GM23338 (cell line): ENCODE measurements at regions not wholly inside any gene's neighbourhood (a gene's known extent, or its start where the extent isn't known, plus 50 kb on each side); places are given as distances from the start of the nearest gene placed in this dataset.

ENCODE experiments used
- ATAC-seq: fragments of 200-7000 bp; cut with Tn5 transposase; 3 replicates; pipeline ENCODE4 v1.9.1; 2020
- DNase-seq: peaks from one replicate; pipeline ENCODE4 v3.0.0-alpha.2; 2015; ENCODE audit warnings: low spot score
- H2AFZ ChIP-seq: fragments of 200-600 bp; sonication (generic); 2 replicates; pipeline ENCODE4 v1.8.0; 2016; ENCODE audit warnings: antibody characterized with exemption, mild to moderate bottlenecking, moderate library complexity
- H3F3A ChIP-seq: fragments of 200-600 bp; sonication (generic); replicated peaks from 2 replicates; pipeline ENCODE4 v1.8.0; 2017; ENCODE audit warnings: antibody characterized with exemption, mixed run types, low read depth
- H3K27ac ChIP-seq: fragments of 200-600 bp; sonication (generic); 2 replicates; pipeline ENCODE4 v1.6.1; 2016; ENCODE audit warnings: low read depth
- H3K27me3 ChIP-seq: fragments of 200-600 bp; sonication (generic); 2 replicates; pipeline ENCODE4 v1.8.0; 2016; ENCODE audit warnings: mild to moderate bottlenecking, mixed run types, moderate library complexity; ENCODE audit not compliant: insufficient read depth
- H3K36me3 ChIP-seq: fragments of 200-600 bp; sonication (generic); 2 replicates; pipeline ENCODE4 v1.8.0; 2016; ENCODE audit warnings: mild to moderate bottlenecking; ENCODE audit not compliant: insufficient read depth
- H3K4me1 ChIP-seq: fragments of 200-600 bp; sonication (generic); 2 replicates; pipeline ENCODE4 v1.8.0; 2016; ENCODE audit warnings: mild to moderate bottlenecking, moderate library complexity; ENCODE audit not compliant: insufficient read depth
- H3K4me2 ChIP-seq: fragments of 200-600 bp; sonication (generic); 2 replicates; pipeline ENCODE4 v1.7.1; 2017; ENCODE audit warnings: mixed run types
- H3K4me3 ChIP-seq: fragments of 200-600 bp; sonication (generic); 2 replicates; pipeline ENCODE4 v1.6.1; 2016; ENCODE audit warnings: mixed run types
- H3K79me2 ChIP-seq: fragments of 200-600 bp; sonication (generic); replicated peaks from 2 replicates; pipeline ENCODE4 v1.8.0; 2017; ENCODE audit warnings: mild to moderate bottlenecking; ENCODE audit not compliant: insufficient read depth
- H3K9me2 ChIP-seq: fragments of 200-600 bp; sonication (generic); 2 replicates; pipeline ENCODE4 v1.8.0; 2017; ENCODE audit not compliant: insufficient read depth
- H4K20me1 ChIP-seq: fragments of 200-600 bp; sonication (generic); replicated peaks from 2 replicates; pipeline ENCODE4 v1.8.0; 2017; ENCODE audit warnings: mild to moderate bottlenecking; ENCODE audit not compliant: insufficient read depth
- H3K27ac Mint-ChIP-seq: 2 replicates; pipeline ENCODE4 v1.8.0; 2020; ENCODE audit warnings: inconsistent platforms, mild to moderate bottlenecking, moderate library complexity, mixed read lengths
- H3K27me3 Mint-ChIP-seq: 3 replicates; pipeline ENCODE4 v1.8.0; 2022; ENCODE audit warnings: low read depth, mild to moderate bottlenecking, moderate library complexity, mixed read lengths, inconsistent platforms; ENCODE audit not compliant: insufficient read depth, poor library complexity
- H3K36me3 Mint-ChIP-seq: 3 replicates; pipeline ENCODE4 v1.8.0; 2021; ENCODE audit warnings: low read depth, mild to moderate bottlenecking, inconsistent platforms, moderate library complexity, mixed read lengths
- H3K4me1 Mint-ChIP-seq: 3 replicates; pipeline ENCODE4 v1.8.0; 2020; ENCODE audit warnings: mild to moderate bottlenecking, inconsistent platforms, mixed read lengths
- H3K4me3 Mint-ChIP-seq: 3 replicates; pipeline ENCODE4 v1.8.0; 2021; ENCODE audit warnings: moderate library complexity, mild to moderate bottlenecking, inconsistent platforms, mixed read lengths
- H3K9me3 Mint-ChIP-seq: 3 replicates; pipeline ENCODE4 v1.8.0; 2020; ENCODE audit warnings: moderate library complexity, mild to moderate bottlenecking, inconsistent platforms, mixed read lengths
- CREB1 ChIP-seq: fragments of 250-450 bp; sonication (Bioruptor Pico); IDR thresholded peaks from 2 replicates; pipeline ENCODE4 v1.5.0; 2020; ENCODE audit warnings: low read depth, mild to moderate bottlenecking, moderate library complexity
- EZH2 ChIP-seq: fragments of 200-600 bp; sonication (generic); IDR thresholded peaks from one replicate; pipeline ENCODE4 v1.8.0; 2017; ENCODE audit warnings: antibody characterized with exemption, mild to moderate bottlenecking, low read depth; ENCODE audit not compliant: unreplicated experiment
- EZH2phosphoT487 ChIP-seq: fragments of 200-600 bp; sonication (generic); IDR thresholded peaks from one replicate; pipeline ENCODE4 v1.8.1; 2018; ENCODE audit warnings: antibody characterized with exemption; ENCODE audit not compliant: unreplicated experiment
- JUNB ChIP-seq: IDR thresholded peaks from one replicate; pipeline ENCODE4 v1.6.1; 2016; ENCODE audit warnings: antibody characterized with exemption; ENCODE audit not compliant: unreplicated experiment
- NANOG ChIP-seq: IDR thresholded peaks from 2 replicates; pipeline ENCODE4 v1.6.1; 2016; ENCODE audit warnings: antibody characterized with exemption, borderline replicate concordance
- POLR2AphosphoS5 ChIP-seq: IDR thresholded peaks from 2 replicates; pipeline ENCODE4 v1.6.1; 2016; ENCODE audit warnings: antibody characterized with exemption, low read depth
- STAT1 ChIP-seq: IDR thresholded peaks from one replicate; pipeline ENCODE4 v1.6.1; 2016; ENCODE audit warnings: antibody characterized with exemption; ENCODE audit not compliant: unreplicated experiment
- ZNF114 ChIP-seq: fragments of 250-450 bp; sonication (Bioruptor Pico); IDR thresholded peaks from 2 replicates; pipeline ENCODE4 v1.5.0; 2020; ENCODE audit warnings: mild to moderate bottlenecking, moderate library complexity
- ZNF331 ChIP-seq: fragments of 250-450 bp; sonication (Bioruptor Pico); IDR thresholded peaks from 2 replicates; pipeline ENCODE4 v1.5.0; 2020; ENCODE audit warnings: low read depth, mild to moderate bottlenecking, moderate library complexity
- TF ChIP-seq, protein P1 (sequence below): IDR thresholded peaks from one replicate; pipeline ENCODE4 v1.6.1; 2018; ENCODE audit warnings: antibody characterized with exemption; ENCODE audit not compliant: unreplicated experiment
- TF ChIP-seq, protein P2 (sequence below): IDR thresholded peaks from 2 replicates; pipeline ENCODE4 v1.6.1; 2016; ENCODE audit warnings: antibody characterized with exemption
- TF ChIP-seq, protein P3 (sequence below), 2 experiments: fragments of 200-600 bp in 1 of 2; sonication (generic) in 1 of 2; conservative IDR thresholded peaks; 2 replicates each; pipeline versions ENCODE4 v1.5.1 to v1.6.1; 2016 to 2017; ENCODE audit warnings: antibody characterized with exemption in 2 of 2, low read depth in 2 of 2, mild to moderate bottlenecking in 2 of 2, moderate library complexity in 1 of 2
- TF ChIP-seq, protein P4 (sequence below): fragments of 250-450 bp; sonication (Bioruptor Pico); IDR thresholded peaks from 2 replicates; pipeline ENCODE4 v1.5.0; 2020; ENCODE audit warnings: mild to moderate bottlenecking, moderate library complexity

DNA sequence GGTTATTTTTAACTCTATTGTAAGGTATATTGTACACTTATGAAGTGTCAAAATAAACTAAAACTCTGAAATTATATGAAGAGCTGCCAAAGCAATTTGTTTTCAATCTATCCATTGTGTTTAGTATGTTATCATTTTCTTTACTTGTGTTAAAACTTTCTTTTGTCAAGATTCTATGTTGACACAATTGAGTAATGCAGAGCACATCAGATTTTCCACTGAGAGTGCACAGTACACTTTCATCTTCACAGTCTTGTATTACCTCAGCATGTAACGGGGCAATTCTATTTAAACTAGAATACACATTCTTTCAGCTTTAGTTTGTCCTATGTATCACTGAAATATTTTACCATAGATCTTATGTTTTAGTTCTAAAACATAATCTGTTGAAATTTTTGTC is 304.4 kb upstream of the ZC3H15 start:
- Histone ChIP-seq H3K4me1 (no peaks in the 10 kb centered on the region), H4K20me1 (no peaks in the 10 kb centered on the region), H3K27me3 (no peaks in the 10 kb centered on the region), H3F3A (no peaks in the 10 kb centered on the region), H3K4me3 (no peak overlapping the region), H3K79me2 (no peaks in the 10 kb centered on the region), H3K36me3 (no peaks in the 10 kb centered on the region), H3K27ac (no peak overlapping the region), H3K4me2 (no peak overlapping the region), H2AFZ (no peak overlapping the region), H3K9me2 (peaks cover 6% of the 10 kb centered on the region; the same call in 1 of the 2 replicates)
- no peak for ATAC-seq
- no peak for DNase-seq
- H3K4me1 Mint-ChIP-seq, result no peaks in the 10 kb centered on the region
- no peak overlapping the region for H3K27ac Mint-ChIP-seq
- no peaks in the 10 kb centered on the region for H3K27me3 Mint-ChIP-seq
- peaks cover 9% of the 10 kb centered on the region for H3K9me3 Mint-ChIP-seq
- peaks cover 5% of the 10 kb centered on the region; the same call in 1 of the 3 replicates for H3K36me3 Mint-ChIP-seq
- no peak overlapping the region for H3K4me3 Mint-ChIP-seq
- TF ChIP-seq, protein P1, sequence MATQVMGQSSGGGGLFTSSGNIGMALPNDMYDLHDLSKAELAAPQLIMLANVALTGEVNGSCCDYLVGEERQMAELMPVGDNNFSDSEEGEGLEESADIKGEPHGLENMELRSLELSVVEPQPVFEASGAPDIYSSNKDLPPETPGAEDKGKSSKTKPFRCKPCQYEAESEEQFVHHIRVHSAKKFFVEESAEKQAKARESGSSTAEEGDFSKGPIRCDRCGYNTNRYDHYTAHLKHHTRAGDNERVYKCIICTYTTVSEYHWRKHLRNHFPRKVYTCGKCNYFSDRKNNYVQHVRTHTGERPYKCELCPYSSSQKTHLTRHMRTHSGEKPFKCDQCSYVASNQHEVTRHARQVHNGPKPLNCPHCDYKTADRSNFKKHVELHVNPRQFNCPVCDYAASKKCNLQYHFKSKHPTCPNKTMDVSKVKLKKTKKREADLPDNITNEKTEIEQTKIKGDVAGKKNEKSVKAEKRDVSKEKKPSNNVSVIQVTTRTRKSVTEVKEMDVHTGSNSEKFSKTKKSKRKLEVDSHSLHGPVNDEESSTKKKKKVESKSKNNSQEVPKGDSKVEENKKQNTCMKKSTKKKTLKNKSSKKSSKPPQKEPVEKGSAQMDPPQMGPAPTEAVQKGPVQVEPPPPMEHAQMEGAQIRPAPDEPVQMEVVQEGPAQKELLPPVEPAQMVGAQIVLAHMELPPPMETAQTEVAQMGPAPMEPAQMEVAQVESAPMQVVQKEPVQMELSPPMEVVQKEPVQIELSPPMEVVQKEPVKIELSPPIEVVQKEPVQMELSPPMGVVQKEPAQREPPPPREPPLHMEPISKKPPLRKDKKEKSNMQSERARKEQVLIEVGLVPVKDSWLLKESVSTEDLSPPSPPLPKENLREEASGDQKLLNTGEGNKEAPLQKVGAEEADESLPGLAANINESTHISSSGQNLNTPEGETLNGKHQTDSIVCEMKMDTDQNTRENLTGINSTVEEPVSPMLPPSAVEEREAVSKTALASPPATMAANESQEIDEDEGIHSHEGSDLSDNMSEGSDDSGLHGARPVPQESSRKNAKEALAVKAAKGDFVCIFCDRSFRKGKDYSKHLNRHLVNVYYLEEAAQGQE, result no peak
- no peak for TF ChIP-seq STAT1
- TF ChIP-seq, protein P2, sequence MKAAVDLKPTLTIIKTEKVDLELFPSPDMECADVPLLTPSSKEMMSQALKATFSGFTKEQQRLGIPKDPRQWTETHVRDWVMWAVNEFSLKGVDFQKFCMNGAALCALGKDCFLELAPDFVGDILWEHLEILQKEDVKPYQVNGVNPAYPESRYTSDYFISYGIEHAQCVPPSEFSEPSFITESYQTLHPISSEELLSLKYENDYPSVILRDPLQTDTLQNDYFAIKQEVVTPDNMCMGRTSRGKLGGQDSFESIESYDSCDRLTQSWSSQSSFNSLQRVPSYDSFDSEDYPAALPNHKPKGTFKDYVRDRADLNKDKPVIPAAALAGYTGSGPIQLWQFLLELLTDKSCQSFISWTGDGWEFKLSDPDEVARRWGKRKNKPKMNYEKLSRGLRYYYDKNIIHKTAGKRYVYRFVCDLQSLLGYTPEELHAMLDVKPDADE, result no peak
- TF ChIP-seq JUNB, result no peak
- no peak for TF ChIP-seq EZH2
- TF ChIP-seq NANOG, result no peak
- no peak for TF ChIP-seq POLR2AphosphoS5
- no peak for TF ChIP-seq ZNF331 (CRISPR knock-in tag)
- TF ChIP-seq EZH2phosphoT487, result no peak
- no peak for TF ChIP-seq CREB1 (CRISPR knock-in tag)
- TF ChIP-seq, protein P3, sequence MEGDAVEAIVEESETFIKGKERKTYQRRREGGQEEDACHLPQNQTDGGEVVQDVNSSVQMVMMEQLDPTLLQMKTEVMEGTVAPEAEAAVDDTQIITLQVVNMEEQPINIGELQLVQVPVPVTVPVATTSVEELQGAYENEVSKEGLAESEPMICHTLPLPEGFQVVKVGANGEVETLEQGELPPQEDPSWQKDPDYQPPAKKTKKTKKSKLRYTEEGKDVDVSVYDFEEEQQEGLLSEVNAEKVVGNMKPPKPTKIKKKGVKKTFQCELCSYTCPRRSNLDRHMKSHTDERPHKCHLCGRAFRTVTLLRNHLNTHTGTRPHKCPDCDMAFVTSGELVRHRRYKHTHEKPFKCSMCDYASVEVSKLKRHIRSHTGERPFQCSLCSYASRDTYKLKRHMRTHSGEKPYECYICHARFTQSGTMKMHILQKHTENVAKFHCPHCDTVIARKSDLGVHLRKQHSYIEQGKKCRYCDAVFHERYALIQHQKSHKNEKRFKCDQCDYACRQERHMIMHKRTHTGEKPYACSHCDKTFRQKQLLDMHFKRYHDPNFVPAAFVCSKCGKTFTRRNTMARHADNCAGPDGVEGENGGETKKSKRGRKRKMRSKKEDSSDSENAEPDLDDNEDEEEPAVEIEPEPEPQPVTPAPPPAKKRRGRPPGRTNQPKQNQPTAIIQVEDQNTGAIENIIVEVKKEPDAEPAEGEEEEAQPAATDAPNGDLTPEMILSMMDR (conservative IDR thresholded peaks at IDR 0.05; ENCODE audit: low read depth in 2 of 2), result no peak
- no peak for TF ChIP-seq ZNF114 (CRISPR knock-in tag)
- TF ChIP-seq, protein P4, sequence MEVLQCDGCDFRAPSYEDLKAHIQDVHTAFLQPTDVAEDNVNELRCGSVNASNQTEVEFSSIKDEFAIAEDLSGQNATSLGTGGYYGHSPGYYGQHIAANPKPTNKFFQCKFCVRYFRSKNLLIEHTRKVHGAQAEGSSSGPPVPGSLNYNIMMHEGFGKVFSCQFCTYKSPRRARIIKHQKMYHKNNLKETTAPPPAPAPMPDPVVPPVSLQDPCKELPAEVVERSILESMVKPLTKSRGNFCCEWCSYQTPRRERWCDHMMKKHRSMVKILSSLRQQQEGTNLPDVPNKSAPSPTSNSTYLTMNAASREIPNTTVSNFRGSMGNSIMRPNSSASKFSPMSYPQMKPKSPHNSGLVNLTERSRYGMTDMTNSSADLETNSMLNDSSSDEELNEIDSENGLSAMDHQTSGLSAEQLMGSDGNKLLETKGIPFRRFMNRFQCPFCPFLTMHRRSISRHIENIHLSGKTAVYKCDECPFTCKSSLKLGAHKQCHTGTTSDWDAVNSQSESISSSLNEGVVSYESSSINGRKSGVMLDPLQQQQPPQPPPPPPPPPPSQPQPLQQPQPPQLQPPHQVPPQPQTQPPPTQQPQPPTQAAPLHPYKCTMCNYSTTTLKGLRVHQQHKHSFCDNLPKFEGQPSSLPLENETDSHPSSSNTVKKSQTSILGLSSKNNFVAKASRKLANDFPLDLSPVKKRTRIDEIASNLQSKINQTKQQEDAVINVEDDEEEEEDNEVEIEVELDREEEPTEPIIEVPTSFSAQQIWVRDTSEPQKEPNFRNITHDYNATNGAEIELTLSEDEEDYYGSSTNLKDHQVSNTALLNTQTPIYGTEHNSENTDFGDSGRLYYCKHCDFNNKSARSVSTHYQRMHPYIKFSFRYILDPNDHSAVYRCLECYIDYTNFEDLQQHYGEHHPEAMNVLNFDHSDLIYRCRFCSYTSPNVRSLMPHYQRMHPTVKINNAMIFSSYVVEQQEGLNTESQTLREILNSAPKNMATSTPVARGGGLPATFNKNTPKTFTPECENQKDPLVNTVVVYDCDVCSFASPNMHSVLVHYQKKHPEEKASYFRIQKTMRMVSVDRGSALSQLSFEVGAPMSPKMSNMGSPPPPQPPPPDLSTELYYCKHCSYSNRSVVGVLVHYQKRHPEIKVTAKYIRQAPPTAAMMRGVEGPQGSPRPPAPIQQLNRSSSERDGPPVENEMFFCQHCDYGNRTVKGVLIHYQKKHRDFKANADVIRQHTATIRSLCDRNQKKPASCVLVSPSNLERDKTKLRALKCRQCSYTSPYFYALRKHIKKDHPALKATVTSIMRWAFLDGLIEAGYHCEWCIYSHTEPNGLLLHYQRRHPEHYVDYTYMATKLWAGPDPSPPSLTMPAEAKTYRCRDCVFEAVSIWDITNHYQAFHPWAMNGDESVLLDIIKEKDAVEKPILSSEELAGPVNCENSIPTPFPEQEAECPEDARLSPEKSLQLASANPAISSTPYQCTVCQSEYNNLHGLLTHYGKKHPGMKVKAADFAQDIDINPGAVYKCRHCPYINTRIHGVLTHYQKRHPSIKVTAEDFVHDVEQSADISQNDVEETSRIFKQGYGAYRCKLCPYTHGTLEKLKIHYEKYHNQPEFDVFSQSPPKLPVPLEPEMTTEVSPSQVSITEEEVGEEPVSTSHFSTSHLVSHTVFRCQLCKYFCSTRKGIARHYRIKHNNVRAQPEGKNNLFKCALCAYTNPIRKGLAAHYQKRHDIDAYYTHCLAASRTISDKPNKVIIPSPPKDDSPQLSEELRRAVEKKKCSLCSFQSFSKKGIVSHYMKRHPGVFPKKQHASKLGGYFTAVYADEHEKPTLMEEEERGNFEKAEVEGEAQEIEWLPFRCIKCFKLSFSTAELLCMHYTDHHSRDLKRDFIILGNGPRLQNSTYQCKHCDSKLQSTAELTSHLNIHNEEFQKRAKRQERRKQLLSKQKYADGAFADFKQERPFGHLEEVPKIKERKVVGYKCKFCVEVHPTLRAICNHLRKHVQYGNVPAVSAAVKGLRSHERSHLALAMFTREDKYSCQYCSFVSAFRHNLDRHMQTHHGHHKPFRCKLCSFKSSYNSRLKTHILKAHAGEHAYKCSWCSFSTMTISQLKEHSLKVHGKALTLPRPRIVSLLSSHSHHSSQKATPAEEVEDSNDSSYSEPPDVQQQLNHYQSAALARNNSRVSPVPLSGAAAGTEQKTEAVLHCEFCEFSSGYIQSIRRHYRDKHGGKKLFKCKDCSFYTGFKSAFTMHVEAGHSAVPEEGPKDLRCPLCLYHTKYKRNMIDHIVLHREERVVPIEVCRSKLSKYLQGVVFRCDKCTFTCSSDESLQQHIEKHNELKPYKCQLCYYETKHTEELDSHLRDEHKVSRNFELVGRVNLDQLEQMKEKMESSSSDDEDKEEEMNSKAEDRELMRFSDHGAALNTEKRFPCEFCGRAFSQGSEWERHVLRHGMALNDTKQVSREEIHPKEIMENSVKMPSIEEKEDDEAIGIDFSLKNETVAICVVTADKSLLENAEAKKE, result no peak
